ENCODE measurements at regions not wholly inside any gene's neighbourhood (a gene's known extent, or its start where the extent isn't known, plus 50 kb on each side); places are given as distances from the start of the nearest gene placed in this dataset.

DNA sequence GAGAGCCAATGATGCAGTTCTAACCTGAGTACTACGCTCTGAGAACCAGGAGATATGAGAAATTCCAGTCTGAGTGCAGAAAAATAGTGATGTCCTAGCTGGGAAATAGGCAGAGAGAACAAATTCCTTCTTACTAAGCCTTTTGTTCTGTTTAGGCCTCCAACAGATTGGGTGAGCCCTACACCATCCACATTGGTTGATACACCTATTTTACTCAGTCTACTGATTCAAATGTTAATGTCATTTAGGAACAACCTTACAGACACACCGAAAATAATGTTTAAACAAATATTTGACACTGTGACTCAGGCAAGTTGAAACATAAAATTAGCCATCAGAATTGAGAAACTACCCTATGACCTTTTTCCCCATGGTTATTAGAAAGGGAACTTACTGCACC lies 333.9 kb upstream of the IZUMO3 start:
- TF ChIP-seq POLR2A (IDR thresholded peaks at IDR 0.05; ENCODE audit: low read length) (no peak), GATA1 (IDR thresholded peaks at IDR 0.05; ENCODE audit: low read depth, low read length) (no peak)
